ENCODE measurements at regions not wholly inside any gene's neighbourhood (a gene's known extent, or its start where the extent isn't known, plus 50 kb on each side); places are given as distances from the start of the nearest gene placed in this dataset.
"Not testable (repeated sequence)": the region's sequence is repeated elsewhere in the genome, so short reads cannot be mapped to it uniquely, and the experiment has no call there.

- no peak overlapping the region for H3K27ac Mint-ChIP-seq
- peaks cover 3% of the 10 kb centered on the region for H3K9me3 Mint-ChIP-seq
- ATAC-seq = no peak
- peaks cover 5% of the 10 kb centered on the region for H3K36me3 Mint-ChIP-seq
- no peak for DNase-seq (ENCODE audit: low spot score)
- peaks cover 10 to 14% of the 10 kb centered on the region in 2 donors for H3K27me3 Mint-ChIP-seq
- no peaks in the 10 kb centered on the region for H3K4me1 Mint-ChIP-seq (ENCODE audit: low read depth in 2 of 2)
- no peak overlapping the region for H3K4me3 Mint-ChIP-seq
These were observed 254.7 kb upstream of the PROK2 start for GRCh38 chr3:72039677-72040076.

DNA sequence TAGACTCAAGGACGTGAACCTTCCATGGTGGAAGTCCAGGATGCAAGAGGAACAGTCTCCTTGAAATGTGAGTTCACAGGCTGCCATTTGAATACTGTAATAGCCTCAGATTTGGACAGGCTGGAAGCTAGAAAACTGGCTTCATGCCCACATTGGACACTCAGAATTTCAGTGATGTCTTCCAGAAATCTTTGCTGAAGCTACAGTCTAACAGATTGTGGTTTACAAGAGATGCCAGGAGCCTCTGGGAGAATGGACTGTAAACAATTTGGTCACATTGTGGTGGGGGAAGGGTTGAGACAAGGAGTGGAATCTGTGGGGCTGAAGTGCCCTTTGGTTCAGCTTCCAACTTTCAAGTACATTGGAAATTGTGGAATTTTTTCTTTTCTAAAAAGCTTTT, 252.0 kb upstream of the PROK2 start:
- Mint-ChIP-seq H3K36me3 (peaks cover 5% of the 10 kb centered on the region), H3K4me3 (no peak overlapping the region), H3K27ac (no peak overlapping the region), H3K4me1 (ENCODE audit: low read depth in 2 of 2) (no peaks in the 10 kb centered on the region), H3K9me3 (peaks cover 3% of the 10 kb centered on the region), H3K27me3 (peaks cover 10 to 14% of the 10 kb centered on the region in 2 donors)
- DNase-seq (ENCODE audit: low spot score) (no peak), ATAC-seq (no peak)

DNA sequence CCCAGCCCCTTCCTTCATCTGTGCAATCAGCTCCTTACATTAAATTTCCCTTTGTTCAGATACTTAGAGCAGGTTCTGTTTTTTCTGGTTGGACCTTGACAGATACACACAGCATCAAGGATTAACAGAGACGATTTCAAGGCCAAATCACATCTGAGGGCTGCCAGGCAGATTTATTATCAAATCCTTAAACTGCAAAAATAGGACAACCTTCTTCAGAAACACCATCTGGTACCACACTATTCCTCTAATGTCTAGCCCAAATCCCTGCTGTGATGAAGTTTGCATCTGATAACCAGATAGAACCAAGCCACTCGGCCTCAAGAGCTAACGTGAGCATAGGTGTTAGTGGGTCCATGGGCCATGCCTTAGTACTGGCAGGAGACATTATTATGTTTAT, 250.7 kb upstream of the PROK2 start:
- no peak for DNase-seq (ENCODE audit: low spot score)
- H3K36me3 Mint-ChIP-seq = peaks cover 5% of the 10 kb centered on the region
- H3K9me3 Mint-ChIP-seq = peaks cover 3% of the 10 kb centered on the region
- H3K27ac Mint-ChIP-seq = no peak overlapping the region
- no peaks in the 10 kb centered on the region for H3K4me1 Mint-ChIP-seq (ENCODE audit: low read depth in 2 of 2)
- no peak for ATAC-seq
- peaks cover 10 to 14% of the 10 kb centered on the region in 2 donors for H3K27me3 Mint-ChIP-seq
- no peak overlapping the region for H3K4me3 Mint-ChIP-seq

- ATAC-seq (no peak), DNase-seq (ENCODE audit: low spot score) (no peak)
- Mint-ChIP-seq H3K27ac (no peak overlapping the region), H3K4me3 (no peak overlapping the region), H3K36me3 (peaks cover 5% of the 10 kb centered on the region), H3K27me3 (peaks cover 10 to 14% of the 10 kb centered on the region in 2 donors), H3K4me1 (ENCODE audit: low read depth in 2 of 2) (no peaks in the 10 kb centered on the region), H3K9me3 (peaks cover 3% of the 10 kb centered on the region)
These were observed 250.0 kb upstream of the PROK2 start for GRCh38 chr3:72034986-72035385.

GRCh38 chr3:72033666-72034428, 248.9 kb upstream of the PROK2 start:
- no peak overlapping the region for H3K4me3 Mint-ChIP-seq
- H3K36me3 Mint-ChIP-seq = peaks cover 5% of the 10 kb centered on the region
- no peaks in the 10 kb centered on the region for H3K4me1 Mint-ChIP-seq (ENCODE audit: low read depth in 2 of 2)
- peaks cover 3% of the 10 kb centered on the region for H3K9me3 Mint-ChIP-seq
- peaks cover 10 to 14% of the 10 kb centered on the region in 2 donors for H3K27me3 Mint-ChIP-seq
- no peak for ATAC-seq
- no peak overlapping the region for H3K27ac Mint-ChIP-seq
- no peak for DNase-seq (ENCODE audit: low spot score)

GRCh38 chr3:72032441-72033135, 247.6 kb upstream of the PROK2 start:
- Mint-ChIP-seq H3K36me3 (peaks cover 4% of the 10 kb centered on the region), H3K27ac (no peak overlapping the region), H3K4me3 (no peak overlapping the region), H3K4me1 (ENCODE audit: low read depth in 2 of 2) (no peaks in the 10 kb centered on the region), H3K9me3 (peaks cover 2% of the 10 kb centered on the region), H3K27me3 (peaks cover 5 to 12% of the 10 kb centered on the region in 2 donors)
- ATAC-seq (no peak), DNase-seq (ENCODE audit: low spot score) (no peak)

GRCh38 chr3:72031581-72031980, 246.6 kb upstream of the PROK2 start:
- H3K27me3 Mint-ChIP-seq = peaks cover 2 to 7% of the 10 kb centered on the region in 2 donors
- DNase-seq (ENCODE audit: low spot score) (no peak), ATAC-seq (no peak)
- H3K27ac Mint-ChIP-seq = no peak overlapping the region
- no peaks in the 10 kb centered on the region for H3K4me1 Mint-ChIP-seq (ENCODE audit: low read depth in 2 of 2)
- H3K4me3 Mint-ChIP-seq = no peak overlapping the region
- H3K36me3 Mint-ChIP-seq = no peaks in the 10 kb centered on the region
- H3K9me3 Mint-ChIP-seq = no peaks in the 10 kb centered on the region

GRCh38 chr3:72030296-72030695, 245.3 kb upstream of the PROK2 start:
- not testable (repeated sequence) for DNase-seq (ENCODE audit: low spot score); H3K36me3 Mint-ChIP-seq; H3K4me1 Mint-ChIP-seq (ENCODE audit: low read depth in 2 of 2); H3K27me3 Mint-ChIP-seq; H3K9me3 Mint-ChIP-seq; H3K4me3 Mint-ChIP-seq; ATAC-seq; H3K27ac Mint-ChIP-seq

DNA sequence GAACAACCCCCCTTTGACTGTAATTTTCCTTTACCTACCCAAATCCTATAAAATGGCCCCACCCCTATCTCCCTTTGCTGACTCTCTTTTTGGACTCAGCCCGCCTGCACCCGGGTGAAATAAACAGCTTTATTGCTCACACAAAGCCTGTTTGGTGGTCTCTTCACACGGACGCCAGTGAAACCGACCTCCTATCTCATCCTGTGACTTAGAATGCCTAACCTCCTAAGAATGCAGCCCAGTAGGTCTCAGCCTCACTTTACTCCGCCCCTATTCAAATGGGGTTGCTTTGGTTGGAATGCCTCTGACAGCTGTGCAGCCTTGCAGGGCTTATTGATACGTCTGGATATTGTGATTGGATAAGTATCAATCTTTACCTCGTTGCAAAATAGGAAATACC, 243.8 kb upstream of the PROK2 start:
- H3K36me3 Mint-ChIP-seq; ATAC-seq; H3K4me1 Mint-ChIP-seq (ENCODE audit: low read depth in 2 of 2); DNase-seq (ENCODE audit: low spot score); H3K27me3 Mint-ChIP-seq; H3K9me3 Mint-ChIP-seq; H3K4me3 Mint-ChIP-seq; H3K27ac Mint-ChIP-seq: not testable (repeated sequence)

DNA sequence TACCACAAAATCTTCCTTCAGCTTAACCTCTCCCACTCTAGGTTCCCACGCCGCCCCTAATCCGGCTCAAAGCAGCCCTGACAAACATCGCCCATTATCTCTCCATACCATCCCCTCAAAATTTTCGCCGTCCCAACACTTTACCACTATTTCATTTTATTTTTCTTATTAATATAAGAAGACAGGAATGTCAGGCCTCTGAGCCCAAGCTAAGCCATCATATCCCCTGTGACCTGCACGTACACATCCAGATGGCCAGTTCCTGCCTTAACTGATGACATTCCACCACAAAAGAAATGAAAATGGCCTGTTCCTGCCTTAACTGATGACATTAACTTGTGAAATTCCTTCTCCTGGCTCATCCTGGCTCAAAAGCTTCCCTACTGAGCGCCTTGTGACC, 243.4 kb upstream of the PROK2 start:
- not testable (repeated sequence) for H3K4me1 Mint-ChIP-seq (ENCODE audit: low read depth in 2 of 2); H3K4me3 Mint-ChIP-seq; H3K27ac Mint-ChIP-seq; DNase-seq (ENCODE audit: low spot score); H3K9me3 Mint-ChIP-seq; H3K36me3 Mint-ChIP-seq; ATAC-seq
- peaks cover 5 to 11% of the 10 kb centered on the region in 2 donors for H3K27me3 Mint-ChIP-seq

DNA sequence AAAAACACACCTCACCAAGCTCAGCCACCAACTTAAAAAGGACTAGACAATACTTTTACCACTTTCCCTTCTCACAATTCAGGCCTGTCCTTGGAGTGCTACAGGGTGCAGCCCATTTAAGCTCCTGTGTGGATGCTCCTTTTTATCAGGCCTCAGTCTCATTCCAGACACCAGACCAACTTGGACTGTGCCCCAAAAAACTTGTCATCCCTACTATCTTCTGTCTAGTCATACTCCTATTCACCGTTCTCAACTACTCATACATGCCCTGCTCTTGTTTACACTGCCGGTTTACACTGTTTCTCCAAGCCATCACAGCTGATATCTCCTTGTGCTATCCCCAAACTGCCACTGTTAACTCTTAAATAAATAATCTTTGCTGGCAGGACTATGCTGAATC, 242.8 kb upstream of the PROK2 start:
- H3K4me1 Mint-ChIP-seq (ENCODE audit: low read depth in 2 of 2); H3K9me3 Mint-ChIP-seq; H3K4me3 Mint-ChIP-seq; ATAC-seq; H3K36me3 Mint-ChIP-seq; DNase-seq (ENCODE audit: low spot score); H3K27ac Mint-ChIP-seq: not testable (repeated sequence)
- H3K27me3 Mint-ChIP-seq = peaks cover 5 to 11% of the 10 kb centered on the region in 2 donors

DNA sequence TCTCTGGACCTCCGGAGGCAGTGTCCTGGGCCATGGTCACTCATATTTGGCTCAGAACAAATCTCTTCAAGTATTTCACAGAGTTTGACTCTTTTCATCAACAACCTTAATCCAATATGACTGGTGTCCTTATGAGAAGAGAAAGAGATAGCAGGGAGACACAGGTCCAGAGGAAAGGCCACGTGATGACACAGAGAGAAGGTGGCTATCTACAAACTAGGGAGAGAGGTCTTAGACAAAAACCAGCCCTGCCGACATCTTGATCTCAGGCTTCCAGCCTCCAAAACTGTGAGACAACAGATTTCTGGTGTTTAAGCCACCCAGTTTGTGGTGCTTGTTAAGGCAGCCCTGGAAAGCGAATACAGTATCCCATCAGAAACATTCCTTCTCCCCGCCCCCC, 237.1 kb upstream of the PROK2 start:
- Mint-ChIP-seq H3K9me3 (no peaks in the 10 kb centered on the region), H3K27ac (no peak overlapping the region), H3K36me3 (no peaks in the 10 kb centered on the region)

DNA sequence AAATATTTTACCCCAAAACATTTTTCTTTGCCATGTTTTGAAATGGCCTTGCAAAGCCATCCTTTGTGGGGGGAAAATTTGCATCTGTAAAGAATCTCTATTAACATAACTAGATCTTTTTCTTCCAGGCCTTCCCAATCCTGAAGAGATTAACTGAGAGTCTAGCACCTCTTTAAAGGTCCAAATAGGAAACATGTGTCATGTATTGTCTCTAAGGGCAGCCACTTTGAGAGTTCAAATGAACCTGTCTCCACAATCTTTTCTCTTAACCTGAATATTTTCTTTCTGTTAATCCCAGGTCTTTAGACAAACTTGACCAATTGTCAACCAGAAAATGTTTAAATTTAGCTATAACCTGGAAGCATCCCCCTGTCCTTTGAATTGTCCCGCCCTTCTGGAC, 236.6 kb upstream of the PROK2 start:
- H3K4me1 Mint-ChIP-seq (ENCODE audit: low read depth in 2 of 2) = no peaks in the 10 kb centered on the region
- no peak for ATAC-seq
- H3K9me3 Mint-ChIP-seq = no peaks in the 10 kb centered on the region
- H3K36me3 Mint-ChIP-seq = no peaks in the 10 kb centered on the region
- DNase-seq (ENCODE audit: low spot score) = no peak
- no peak overlapping the region for H3K4me3 Mint-ChIP-seq
- peaks cover 7 to 11% of the 10 kb centered on the region in 2 donors for H3K27me3 Mint-ChIP-seq
- no peak overlapping the region for H3K27ac Mint-ChIP-seq

More for the DNA sequence above, 237.1 kb upstream of the PROK2 start:
- Mint-ChIP-seq H3K27me3 (peaks cover 7 to 11% of the 10 kb centered on the region in 2 donors), H3K4me3 (no peak overlapping the region), H3K4me1 (ENCODE audit: low read depth in 2 of 2) (no peaks in the 10 kb centered on the region)
- ATAC-seq (no peak), DNase-seq (ENCODE audit: low spot score) (no peak)

DNA sequence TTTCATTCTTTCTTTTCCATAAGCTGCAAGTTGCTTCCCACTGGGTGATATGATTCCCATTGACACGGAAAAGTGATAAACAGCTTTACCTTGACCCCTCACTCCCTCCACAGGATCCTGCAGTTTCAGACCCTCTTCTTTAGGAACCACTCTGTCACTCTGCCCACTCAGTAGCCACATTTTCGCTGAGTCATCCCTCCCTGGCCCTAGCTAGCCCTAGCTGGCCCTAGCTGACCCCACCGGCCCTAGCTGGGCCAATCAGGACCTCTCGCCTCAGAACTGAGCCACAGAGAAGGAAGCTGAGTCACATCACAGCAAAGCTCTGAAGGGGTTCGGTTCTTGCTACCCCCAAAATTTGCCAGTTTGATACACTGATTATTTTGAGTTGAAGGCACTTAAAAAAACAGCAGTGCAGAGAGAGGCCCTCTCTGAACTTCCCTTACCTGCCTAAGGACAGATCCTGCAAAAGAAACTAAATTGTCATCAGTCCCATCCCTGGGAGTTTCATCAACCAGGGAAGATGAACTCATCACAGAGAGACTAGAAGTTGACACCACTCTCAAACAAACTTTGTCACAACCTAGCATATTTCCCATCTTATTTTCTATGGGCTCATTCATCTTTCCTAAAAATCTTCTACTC, 233.5 kb upstream of the PROK2 start:
- DNase-seq (ENCODE audit: low spot score) = no peak

More for the DNA sequence above, 233.5 kb upstream of the PROK2 start:
- H3K36me3 Mint-ChIP-seq = no peaks in the 10 kb centered on the region
- ATAC-seq = no peak
- no peaks in the 10 kb centered on the region for H3K4me1 Mint-ChIP-seq (ENCODE audit: low read depth in 2 of 2)
- no peak overlapping the region for H3K4me3 Mint-ChIP-seq
- peaks cover 7 to 8% of the 10 kb centered on the region in 2 donors for H3K27me3 Mint-ChIP-seq
- no peaks in the 10 kb centered on the region for H3K9me3 Mint-ChIP-seq
- no peak overlapping the region for H3K27ac Mint-ChIP-seq
